ENCODE measurements at regions not wholly inside any gene's neighbourhood (a gene's known extent, or its start where the extent isn't known, plus 50 kb on each side); places are given as distances from the start of the nearest gene placed in this dataset.

DNA sequence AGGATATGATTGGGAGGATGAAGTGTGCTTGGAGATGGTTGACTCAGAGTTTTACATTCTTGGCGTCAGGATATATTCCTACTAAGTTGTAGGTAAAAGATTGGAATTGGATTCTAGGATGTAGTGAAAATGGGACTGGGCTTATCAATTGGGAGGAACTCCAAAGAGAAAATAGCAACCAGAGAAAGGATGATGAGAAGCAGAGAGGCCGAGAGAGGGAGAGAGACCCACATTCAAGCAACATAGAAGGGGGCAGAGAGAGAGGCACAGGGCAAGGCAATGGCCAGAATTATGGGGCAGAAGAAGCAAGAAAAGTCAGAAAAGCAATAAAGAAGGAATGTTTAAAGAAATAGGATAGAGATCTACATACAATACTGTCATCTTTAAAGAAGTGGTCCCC, 217.9 kb upstream of the ACTBL2 start:
- H3K27me3 ChIP-seq (ENCODE audit: control insufficient read depth, insufficient read depth, low read length), result no peaks in the 10 kb centered on the region
- ATAC-seq (no peak), DNase-seq (no peak)
- Mint-ChIP-seq H3K4me3 (no peak overlapping the region), H3K27me3 (ENCODE audit: low read depth in 2 of 2) (no peaks in the 10 kb centered on the region), H3K4me1 (no peaks in the 10 kb centered on the region), H3K9me3 (peaks cover 0 to 2% of the 10 kb centered on the region in 2 donors), H3K36me3 (no peaks in the 10 kb centered on the region), H3K27ac (no peak overlapping the region)
- 83% methylated on average over 2 of the region's 2 CpGs for WGBS (ENCODE audit: insufficient coverage)
- intact Hi-C loops (cut with micrococcal nuclease), result no loop called here
- no peak overlapping the region for H3K27ac ChIP-seq (ENCODE audit: low read length)
- H3K4me3 ChIP-seq (ENCODE audit: low read length), result no peak overlapping the region
- H3K4me1 ChIP-seq (ENCODE audit: control insufficient read depth, insufficient read depth, low read length), result no peaks in the 10 kb centered on the region
- TF ChIP-seq, protein P1, sequence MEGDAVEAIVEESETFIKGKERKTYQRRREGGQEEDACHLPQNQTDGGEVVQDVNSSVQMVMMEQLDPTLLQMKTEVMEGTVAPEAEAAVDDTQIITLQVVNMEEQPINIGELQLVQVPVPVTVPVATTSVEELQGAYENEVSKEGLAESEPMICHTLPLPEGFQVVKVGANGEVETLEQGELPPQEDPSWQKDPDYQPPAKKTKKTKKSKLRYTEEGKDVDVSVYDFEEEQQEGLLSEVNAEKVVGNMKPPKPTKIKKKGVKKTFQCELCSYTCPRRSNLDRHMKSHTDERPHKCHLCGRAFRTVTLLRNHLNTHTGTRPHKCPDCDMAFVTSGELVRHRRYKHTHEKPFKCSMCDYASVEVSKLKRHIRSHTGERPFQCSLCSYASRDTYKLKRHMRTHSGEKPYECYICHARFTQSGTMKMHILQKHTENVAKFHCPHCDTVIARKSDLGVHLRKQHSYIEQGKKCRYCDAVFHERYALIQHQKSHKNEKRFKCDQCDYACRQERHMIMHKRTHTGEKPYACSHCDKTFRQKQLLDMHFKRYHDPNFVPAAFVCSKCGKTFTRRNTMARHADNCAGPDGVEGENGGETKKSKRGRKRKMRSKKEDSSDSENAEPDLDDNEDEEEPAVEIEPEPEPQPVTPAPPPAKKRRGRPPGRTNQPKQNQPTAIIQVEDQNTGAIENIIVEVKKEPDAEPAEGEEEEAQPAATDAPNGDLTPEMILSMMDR (IDR thresholded peaks at IDR 0.05), result no peak
- no peaks in the 10 kb centered on the region for H3K36me3 ChIP-seq (ENCODE audit: control insufficient read depth, insufficient read depth, low read length)
- H3K9me3 ChIP-seq (ENCODE audit: control insufficient read depth, insufficient read depth, low read length), result no peaks in the 10 kb centered on the region

DNA sequence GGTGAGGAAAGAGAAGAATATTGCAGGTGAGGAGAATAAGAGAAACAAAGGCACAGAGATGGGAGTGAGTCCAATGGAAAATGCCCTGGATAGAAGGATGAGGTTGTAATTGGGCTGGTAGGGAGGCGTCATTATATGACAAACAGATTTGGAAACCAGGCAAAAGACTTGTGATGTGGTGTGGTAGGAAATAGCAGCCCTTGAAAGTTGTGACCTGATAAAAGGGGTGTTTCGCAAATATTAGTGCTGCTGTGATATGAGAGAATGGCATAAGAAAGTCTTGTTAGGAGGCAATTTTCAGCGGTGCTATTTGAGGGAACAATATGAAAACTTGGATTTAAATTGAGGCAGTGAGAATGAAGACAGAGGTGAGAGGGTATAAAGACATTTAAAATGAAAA, 217.5 kb upstream of the ACTBL2 start:
- intact Hi-C loops (cut with micrococcal nuclease), result no loop called here
- no peaks in the 10 kb centered on the region for H3K4me1 Mint-ChIP-seq
- ATAC-seq, result no peak
- H3K27me3 ChIP-seq (ENCODE audit: control insufficient read depth, insufficient read depth, low read length), result no peaks in the 10 kb centered on the region
- no peak overlapping the region for H3K4me3 Mint-ChIP-seq
- no peaks in the 10 kb centered on the region for H3K27me3 Mint-ChIP-seq (ENCODE audit: low read depth in 2 of 2)
- H3K4me1 ChIP-seq (ENCODE audit: control insufficient read depth, insufficient read depth, low read length), result no peaks in the 10 kb centered on the region
- H3K4me3 ChIP-seq (ENCODE audit: low read length), result no peak overlapping the region
- peaks cover 0 to 2% of the 10 kb centered on the region in 2 donors for H3K9me3 Mint-ChIP-seq
- 82% methylated on average over 3 of the region's 3 CpGs for WGBS (ENCODE audit: insufficient coverage)
- DNase-seq, result no peak
- TF ChIP-seq, protein P1 (IDR thresholded peaks at IDR 0.05), result no peak
- H3K27ac ChIP-seq (ENCODE audit: low read length), result no peak overlapping the region
- no peaks in the 10 kb centered on the region for H3K9me3 ChIP-seq (ENCODE audit: control insufficient read depth, insufficient read depth, low read length)
- no peaks in the 10 kb centered on the region for H3K36me3 ChIP-seq (ENCODE audit: control insufficient read depth, insufficient read depth, low read length)
- H3K27ac Mint-ChIP-seq, result no peak overlapping the region
- H3K36me3 Mint-ChIP-seq, result no peaks in the 10 kb centered on the region

GRCh38 chr5:57698802-57699201, 216.2 kb upstream of the ACTBL2 start:
- H3K4me1 ChIP-seq (ENCODE audit: control insufficient read depth, insufficient read depth, low read length), result no peaks in the 10 kb centered on the region
- intact Hi-C loops (cut with micrococcal nuclease), result no loop called here
- H3K27ac ChIP-seq (ENCODE audit: low read length), result no peak overlapping the region

GRCh38 chr5:57698086-57698485, 215.5 kb upstream of the ACTBL2 start:
- no peaks in the 10 kb centered on the region for H3K36me3 Mint-ChIP-seq
- DNase-seq (no peak), ATAC-seq (no peak)
- H3K4me1 Mint-ChIP-seq, result no peaks in the 10 kb centered on the region
- intact Hi-C loops (cut with micrococcal nuclease), result no loop called here
- no peaks in the 10 kb centered on the region for H3K27me3 ChIP-seq (ENCODE audit: control insufficient read depth, insufficient read depth, low read length)
- no peaks in the 10 kb centered on the region for H3K27me3 Mint-ChIP-seq (ENCODE audit: low read depth in 2 of 2)
- H3K27ac ChIP-seq (ENCODE audit: low read length), result no peak overlapping the region
- peaks cover 0 to 2% of the 10 kb centered on the region in 2 donors for H3K9me3 Mint-ChIP-seq
- H3K4me3 Mint-ChIP-seq, result no peak overlapping the region
- 79% methylated on average over 2 of the region's 2 CpGs for WGBS (ENCODE audit: insufficient coverage)
- H3K4me1 ChIP-seq (ENCODE audit: control insufficient read depth, insufficient read depth, low read length), result no peaks in the 10 kb centered on the region
- H3K27ac Mint-ChIP-seq, result no peak overlapping the region
- H3K4me3 ChIP-seq (ENCODE audit: low read length), result no peak overlapping the region
- no peaks in the 10 kb centered on the region for H3K36me3 ChIP-seq (ENCODE audit: control insufficient read depth, insufficient read depth, low read length)
- H3K9me3 ChIP-seq (ENCODE audit: control insufficient read depth, insufficient read depth, low read length), result no peaks in the 10 kb centered on the region
- TF ChIP-seq, protein P1 (IDR thresholded peaks at IDR 0.05), result no peak

More at GRCh38 chr5:57698802-57699201, 216.2 kb upstream of the ACTBL2 start:
- DNase-seq (no peak), ATAC-seq (no peak)
- Histone ChIP-seq H3K36me3 (ENCODE audit: control insufficient read depth, insufficient read depth, low read length) (no peaks in the 10 kb centered on the region), H3K27me3 (ENCODE audit: control insufficient read depth, insufficient read depth, low read length) (no peaks in the 10 kb centered on the region), H3K9me3 (ENCODE audit: control insufficient read depth, insufficient read depth, low read length) (no peaks in the 10 kb centered on the region), H3K4me3 (ENCODE audit: low read length) (no peak overlapping the region)
- Mint-ChIP-seq H3K4me3 (no peak overlapping the region), H3K27me3 (ENCODE audit: low read depth in 2 of 2) (no peaks in the 10 kb centered on the region), H3K4me1 (no peaks in the 10 kb centered on the region), H3K36me3 (no peaks in the 10 kb centered on the region), H3K9me3 (peaks cover 0 to 2% of the 10 kb centered on the region in 2 donors), H3K27ac (no peak overlapping the region)
- TF ChIP-seq, protein P1 (IDR thresholded peaks at IDR 0.05), result no peak
